ENCODE measurements at regions not wholly inside any gene's neighbourhood (a gene's known extent, or its start where the extent isn't known, plus 50 kb on each side); places are given as distances from the start of the nearest gene placed in this dataset.

GRCh38 chr5:31079668-31080067, 113.8 kb upstream of the CDH6 start:
- Histone ChIP-seq H3K27ac (no peak overlapping the region), H3K4me1 (ENCODE audit: control insufficient read depth in 1 of 2, low read depth in 2 of 2) (no peaks in the 10 kb centered on the region), H3K4me3 (no peak overlapping the region), H3K27me3 (replicated peaks; ENCODE audit: insufficient read depth) (no peaks in the 10 kb centered on the region), H3K36me3 (no peaks in the 10 kb centered on the region), H3K9me3 (no peaks in the 10 kb centered on the region)
- DNase-seq (ENCODE audit: low spot score) (no peak), ATAC-seq (ENCODE audit: insufficient number of reproducible peaks, low FRiP score, low read depth) (no peak)
- TF ChIP-seq CTCF (IDR thresholded peaks at IDR 0.05), result no peak

- no peaks in the 10 kb centered on the region for H3K27me3 ChIP-seq (replicated peaks; ENCODE audit: insufficient read depth)
- no peaks in the 10 kb centered on the region for H3K4me1 ChIP-seq (ENCODE audit: control insufficient read depth in 1 of 2, low read depth in 2 of 2)
- H3K9me3 ChIP-seq, result no peaks in the 10 kb centered on the region
- no peaks in the 10 kb centered on the region for H3K36me3 ChIP-seq
- ATAC-seq (ENCODE audit: insufficient number of reproducible peaks, low FRiP score, low read depth), result no peak
- no peak overlapping the region for H3K27ac ChIP-seq
- no peak for TF ChIP-seq CTCF (IDR thresholded peaks at IDR 0.05)
- H3K4me3 ChIP-seq, result no peak overlapping the region
- no peak for DNase-seq (ENCODE audit: low spot score)
Measured at GRCh38 chr5:31078956-31079355, 114.5 kb upstream of the CDH6 start.

- H3K9me3 ChIP-seq, result no peaks in the 10 kb centered on the region
- H3K36me3 ChIP-seq, result no peaks in the 10 kb centered on the region
- DNase-seq (ENCODE audit: low spot score), result no peak
- H3K4me1 ChIP-seq (ENCODE audit: control insufficient read depth in 1 of 2, low read depth in 2 of 2), result no peaks in the 10 kb centered on the region
- H3K27ac ChIP-seq, result no peak overlapping the region
- no peaks in the 10 kb centered on the region for H3K27me3 ChIP-seq (replicated peaks; ENCODE audit: insufficient read depth)
- ATAC-seq (ENCODE audit: insufficient number of reproducible peaks, low FRiP score, low read depth), result no peak
- no peak overlapping the region for H3K4me3 ChIP-seq
- no peak for TF ChIP-seq CTCF (IDR thresholded peaks at IDR 0.05)
Measured at GRCh38 chr5:31075981-31076380, 117.5 kb upstream of the CDH6 start.

GRCh38 chr5:31068287-31068686, 125.2 kb upstream of the CDH6 start:
- ATAC-seq (ENCODE audit: insufficient number of reproducible peaks, low FRiP score, low read depth) (no peak), DNase-seq (ENCODE audit: low spot score) (no peak)
- no peak for TF ChIP-seq CTCF (IDR thresholded peaks at IDR 0.05)
- Histone ChIP-seq H3K36me3 (no peaks in the 10 kb centered on the region), H3K9me3 (no peaks in the 10 kb centered on the region), H3K27me3 (replicated peaks; ENCODE audit: insufficient read depth) (no peaks in the 10 kb centered on the region), H3K27ac (no peak overlapping the region), H3K4me3 (no peak overlapping the region), H3K4me1 (ENCODE audit: control insufficient read depth in 1 of 2, low read depth in 2 of 2) (no peaks in the 10 kb centered on the region)

GRCh38 chr5:31066655-31067328, 126.7 kb upstream of the CDH6 start:
- no peaks in the 10 kb centered on the region for H3K36me3 ChIP-seq
- ATAC-seq (ENCODE audit: insufficient number of reproducible peaks, low FRiP score, low read depth), result no peak

More at GRCh38 chr5:31066655-31067328, 126.7 kb upstream of the CDH6 start:
- TF ChIP-seq CTCF (IDR thresholded peaks at IDR 0.05), result no peak
- H3K4me3 ChIP-seq, result no peak overlapping the region
- H3K9me3 ChIP-seq, result no peaks in the 10 kb centered on the region
- DNase-seq (ENCODE audit: low spot score), result no peak
- H3K27me3 ChIP-seq (replicated peaks; ENCODE audit: insufficient read depth), result no peaks in the 10 kb centered on the region
- H3K4me1 ChIP-seq (ENCODE audit: control insufficient read depth in 1 of 2, low read depth in 2 of 2), result no peaks in the 10 kb centered on the region
- H3K27ac ChIP-seq, result no peak overlapping the region
